T-cell (primary cell): ENCODE measurements at regions not wholly inside any gene's neighbourhood (a gene's known extent, or its start where the extent isn't known, plus 50 kb on each side); places are given as distances from the start of the nearest gene placed in this dataset.

ENCODE experiments used
- ATAC-seq, 4 experiments: fragments of 200-7000 bp in 3 of 4; fragments of 150-1000 bp in 1 of 4; cut with Tn5 transposase; replicated peaks in 1 of 4; 1 replicate in 3 of 4; 2 replicates in 1 of 4; pipeline ENCODE4 v1.10.0; 2021; ENCODE audit warnings: moderate library complexity in 3 of 4, mild to moderate bottlenecking in 2 of 4, moderate number of reproducible peaks in 1 of 4
- CTCF ChIA-PET, 2 donors: fragments of 300-600 bp; sonication (Branson Sonifier 250); formaldehyde crosslinking; loops; one replicate each; lab custom pipeline; 2022; ENCODE audit warnings: antibody characterized with exemption in 2 of 2; lab: Charles Lee
- POLR2A ChIA-PET, 2 donors: fragments of 300-600 bp; sonication (Branson Sonifier 250); formaldehyde crosslinking; loops; one replicate each; lab custom pipeline; 2022; ENCODE audit warnings: antibody characterized with exemption in 2 of 2; lab: Charles Lee
- DNase-seq, 35 experiments: peaks; one replicate each; pipeline versions ENCODE4 v3.0.0 to v3.0.0-alpha.2; 2013 to 2023
- H3K27ac ChIP-seq: one replicate; pipeline ENCODE4 v1.5.1; 2013; ENCODE audit warnings: low read length
- H3K27me3 ChIP-seq, 2 experiments: replicated peaks in 1 of 2; 1 replicate in 1 of 2; 2 replicates in 1 of 2; pipeline versions ENCODE4 v1.6.1 to v1.7.0; 2013; ENCODE audit warnings: low read length in 1 of 2, mixed read lengths in 1 of 2; ENCODE audit not compliant: control insufficient read depth in 2 of 2, insufficient read depth in 2 of 2; ENCODE audit errors: extremely low read depth in 1 of 2
- H3K36me3 ChIP-seq, 2 donors: 1 replicate in 1 of 2; 2 replicates in 1 of 2; pipeline versions ENCODE4 v1.6.1 to v1.7.0; 2013; ENCODE audit warnings: low read length in 1 of 2; ENCODE audit not compliant: control insufficient read depth in 2 of 2, insufficient read depth in 1 of 2; ENCODE audit errors: extremely low read depth in 1 of 2
- H3K4me1 ChIP-seq, 2 experiments: 1 replicate in 1 of 2; 2 replicates in 1 of 2; pipeline versions ENCODE4 v1.6.1 to v1.7.0; 2013; ENCODE audit warnings: low read length in 2 of 2, mixed read lengths in 1 of 2; ENCODE audit not compliant: insufficient read depth in 2 of 2, control insufficient read depth in 1 of 2; ENCODE audit errors: extremely low read depth in 1 of 2
- H3K4me3 ChIP-seq, 2 donors: 1 replicate in 1 of 2; 2 replicates in 1 of 2; pipeline versions ENCODE4 v1.5.1 to v1.7.0; 2013; ENCODE audit warnings: mild to moderate bottlenecking in 2 of 2, low read length in 1 of 2, moderate library complexity in 1 of 2; ENCODE audit not compliant: control insufficient read depth in 1 of 2; ENCODE audit errors: extremely low read depth in 1 of 2
- H3K9me3 ChIP-seq: 2 replicates; pipeline ENCODE4 v1.7.0; 2013
- H3K27ac Mint-ChIP-seq, 2 donors: one replicate each; pipeline ENCODE4 v1.8.0; 2020 to 2021; ENCODE audit warnings: mild to moderate bottlenecking in 2 of 2, mixed read lengths in 2 of 2
- H3K27me3 Mint-ChIP-seq, 2 donors: one replicate each; pipeline ENCODE4 v1.8.0; 2021 to 2022; ENCODE audit warnings: mixed read lengths in 2 of 2
- H3K36me3 Mint-ChIP-seq: one replicate; pipeline ENCODE4 v1.8.0; 2021; ENCODE audit warnings: mixed read lengths
- H3K4me1 Mint-ChIP-seq, 3 donors: one replicate each; pipeline ENCODE4 v1.8.0; 2020 to 2022; ENCODE audit warnings: mixed read lengths in 3 of 3, mild to moderate bottlenecking in 1 of 3
- H3K4me3 Mint-ChIP-seq, 3 donors: one replicate each; pipeline ENCODE4 v1.8.0; 2020 to 2022; ENCODE audit warnings: mild to moderate bottlenecking in 3 of 3, mixed read lengths in 3 of 3, moderate library complexity in 3 of 3
- H3K9me3 Mint-ChIP-seq, 3 donors: one replicate each; pipeline ENCODE4 v1.8.0; 2020 to 2022; ENCODE audit warnings: mixed read lengths in 3 of 3
- WGBS: methylation state at CpG from one replicate; pipeline ENCODE4 v1.1.5; 2013; ENCODE audit warnings: missing lambda C conversion rate; ENCODE audit not compliant: insufficient coverage; 5-methylcytosine and 5-hydroxymethylcytosine counted together

DNA sequence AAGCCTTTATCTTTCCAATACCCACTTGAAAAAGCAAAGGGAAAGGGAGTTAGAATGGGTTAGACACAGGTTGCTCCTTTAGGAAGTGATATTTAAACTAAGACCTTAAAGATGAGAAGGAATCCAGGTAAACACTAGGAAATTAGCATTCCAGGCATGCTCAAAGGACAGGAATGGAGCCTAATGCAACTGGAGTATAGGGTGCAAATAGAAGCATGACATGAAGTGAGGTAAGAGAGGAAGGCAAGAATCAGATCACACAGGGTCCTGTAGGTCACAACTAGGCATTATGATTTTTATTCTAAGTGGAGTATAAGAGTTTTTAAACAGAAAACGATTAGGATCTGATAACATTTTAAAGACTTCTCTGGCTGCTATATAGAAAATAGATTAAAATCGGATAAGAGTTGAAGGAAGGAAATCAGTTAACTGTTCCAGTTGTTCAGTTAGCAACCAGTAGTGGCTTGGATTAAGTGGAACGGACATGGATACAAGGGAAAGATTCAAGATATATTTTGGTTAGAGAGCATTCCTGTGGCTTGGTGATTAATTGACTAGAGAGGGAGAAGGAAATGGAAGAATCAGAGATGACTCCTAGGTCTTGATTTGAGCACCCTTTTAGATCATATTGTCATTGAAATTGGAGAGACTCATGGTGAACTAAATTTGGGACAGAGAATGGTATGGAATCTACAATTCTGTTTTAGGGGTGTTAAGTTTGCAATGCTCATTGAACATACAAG, 95.9 kb downstream of the FBXO4 start:
- no peaks in the 10 kb centered on the region for H3K4me1 ChIP-seq
- no peak overlapping the region for H3K4me3 ChIP-seq
- H3K9me3 ChIP-seq: no peaks in the 10 kb centered on the region
- Mint-ChIP-seq H3K27me3 (peaks cover 18% of the 10 kb centered on the region in 2 donors), H3K4me3 (no peak overlapping the region), H3K36me3 (no peaks in the 10 kb centered on the region), H3K9me3 (peaks cover 0 to 9% (median 0%) of the 10 kb centered on the region in 3 donors), H3K4me1 (no peaks in the 10 kb centered on the region), H3K27ac (no peak overlapping the region)
- H3K27me3 ChIP-seq: no peaks in the 10 kb centered on the region
- ATAC-seq (no peak), DNase-seq (no peak)
- no peaks in the 10 kb centered on the region for H3K36me3 ChIP-seq
- CTCF ChIA-PET: no interaction called here
- no peak overlapping the region for H3K27ac ChIP-seq
- POLR2A ChIA-PET: no interaction called here
- WGBS: 64% methylated on average over 3 of the region's 3 CpGs

GRCh38 chr5:42021923-42022322, 96.8 kb downstream of the FBXO4 start:
- Mint-ChIP-seq H3K9me3 (peaks cover 0 to 9% (median 0%) of the 10 kb centered on the region in 3 donors), H3K27ac (no peak overlapping the region), H3K4me1 (no peaks in the 10 kb centered on the region), H3K27me3 (peaks cover 21% of the 10 kb centered on the region in 2 donors), H3K4me3 (no peak overlapping the region), H3K36me3 (no peaks in the 10 kb centered on the region)
- no peak for DNase-seq
- ChIA-PET POLR2A (no interaction called here), CTCF (no interaction called here)
- WGBS: no CpG with 5 or more reads among the region's 2 CpGs
- H3K27me3 ChIP-seq: no peaks in the 10 kb centered on the region
- no peaks in the 10 kb centered on the region for H3K36me3 ChIP-seq
- no peaks in the 10 kb centered on the region for H3K4me1 ChIP-seq
- no peak for ATAC-seq
- no peak overlapping the region for H3K27ac ChIP-seq
- H3K4me3 ChIP-seq: no peak overlapping the region
- H3K9me3 ChIP-seq: no peaks in the 10 kb centered on the region

GRCh38 chr5:42022383-42022972, 97.4 kb downstream of the FBXO4 start:
- H3K27ac ChIP-seq: no peak overlapping the region
- H3K36me3 ChIP-seq: no peaks in the 10 kb centered on the region
- no peaks in the 10 kb centered on the region for H3K36me3 Mint-ChIP-seq
- H3K4me3 ChIP-seq: no peak overlapping the region
- H3K9me3 ChIP-seq: no peaks in the 10 kb centered on the region
- ATAC-seq: no peak
- H3K4me1 Mint-ChIP-seq: no peaks in the 10 kb centered on the region
- H3K27me3 Mint-ChIP-seq: peaks cover 19% of the 10 kb centered on the region in 2 donors
- DNase-seq: no peak
- WGBS: 0% methylated on average over 1 of the region's 2 CpGs
- peaks cover 0 to 9% (median 0%) of the 10 kb centered on the region in 3 donors for H3K9me3 Mint-ChIP-seq
- ChIA-PET CTCF (no interaction called here), POLR2A (no interaction called here)
- H3K4me1 ChIP-seq: no peaks in the 10 kb centered on the region
- no peaks in the 10 kb centered on the region for H3K27me3 ChIP-seq
- H3K27ac Mint-ChIP-seq: no peak overlapping the region
- no peak overlapping the region for H3K4me3 Mint-ChIP-seq

DNA sequence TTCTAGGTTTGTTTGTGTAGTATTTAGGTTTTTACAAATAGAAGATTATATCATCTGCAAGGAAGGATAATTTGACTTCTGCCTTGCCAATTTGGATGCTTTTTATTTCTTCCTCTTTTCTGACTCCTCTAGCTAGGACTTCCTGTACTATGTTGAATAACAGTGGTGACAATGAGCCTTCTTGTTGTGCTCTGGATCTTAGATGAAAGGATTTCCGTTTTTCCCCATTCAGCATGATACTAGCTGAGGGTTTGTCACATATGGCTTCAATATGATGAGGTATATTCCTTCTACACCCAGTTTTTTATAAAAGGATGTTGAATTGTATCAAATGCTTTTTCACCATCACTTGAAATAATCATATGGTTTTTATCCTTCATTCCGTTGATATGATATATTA, 101.4 kb downstream of the FBXO4 start:
- Mint-ChIP-seq H3K36me3 (no peaks in the 10 kb centered on the region), H3K4me1 (no peaks in the 10 kb centered on the region), H3K9me3 (peaks cover 0 to 9% (median 0%) of the 10 kb centered on the region in 3 donors), H3K4me3 (no peak overlapping the region), H3K27ac (no peak overlapping the region), H3K27me3 (peaks cover 17 to 27% of the 10 kb centered on the region in 2 donors)
- Histone ChIP-seq H3K36me3 (no peaks in the 10 kb centered on the region), H3K9me3 (no peaks in the 10 kb centered on the region), H3K27me3 (no peaks in the 10 kb centered on the region), H3K27ac (no peak overlapping the region), H3K4me3 (no peak overlapping the region), H3K4me1 (no peaks in the 10 kb centered on the region)
- no peak for DNase-seq
- ChIA-PET POLR2A (interaction anchor here in 1 of 2 donors (0.7 kb wide), 1 partner anchor 155 kb away, joined by 3 read pairs; no protein-coding TSS in a partner anchor), CTCF (no interaction called here)
- WGBS: no CpG with 5 or more reads among the region's 2 CpGs
- ATAC-seq: no peak

- WGBS: 63% methylated on average over 1 of the region's 1 CpG
- ATAC-seq (no peak), DNase-seq (no peak)
- no peak overlapping the region for H3K27ac ChIP-seq
- H3K27me3 Mint-ChIP-seq: peaks cover 25 to 37% of the 10 kb centered on the region in 2 donors
- H3K9me3 Mint-ChIP-seq: peaks cover 0 to 2% (median 0%) of the 10 kb centered on the region in 3 donors
- no peaks in the 10 kb centered on the region for H3K36me3 Mint-ChIP-seq
- peaks cover 0 to 4% of the 10 kb centered on the region in 2 experiments for H3K27me3 ChIP-seq
- H3K27ac Mint-ChIP-seq: no peak overlapping the region
- no peaks in the 10 kb centered on the region for H3K9me3 ChIP-seq
- CTCF ChIA-PET: no interaction called here
- H3K4me3 ChIP-seq: no peak overlapping the region
- POLR2A ChIA-PET: no interaction called here
- no peaks in the 10 kb centered on the region for H3K36me3 ChIP-seq
- H3K4me3 Mint-ChIP-seq: no peak overlapping the region
- H3K4me1 Mint-ChIP-seq: no peaks in the 10 kb centered on the region
- H3K4me1 ChIP-seq: no peaks in the 10 kb centered on the region
These were observed 107.1 kb downstream of the FBXO4 start for GRCh38 chr5:42032137-42032536.

DNA sequence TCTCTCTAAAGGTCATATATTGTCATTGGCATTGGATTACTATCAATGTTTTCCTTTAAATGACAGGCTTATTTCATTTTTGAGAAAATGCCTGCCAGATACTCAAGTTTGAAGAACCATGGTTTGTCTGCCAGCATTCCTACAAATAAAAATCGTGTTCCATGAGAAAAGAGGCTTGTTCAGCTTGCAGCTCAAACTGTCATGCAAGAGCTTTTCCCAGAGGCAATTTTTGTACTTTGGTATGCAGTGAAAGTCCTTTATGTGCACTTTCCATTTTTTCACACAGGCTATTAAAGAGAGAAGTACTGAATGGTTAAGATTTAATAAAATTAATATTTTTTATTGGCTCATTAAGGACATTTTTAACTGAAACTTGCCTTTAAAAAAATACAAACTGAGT, 110.4 kb downstream of the FBXO4 start:
- Mint-ChIP-seq H3K4me3 (no peak overlapping the region), H3K36me3 (no peaks in the 10 kb centered on the region), H3K4me1 (no peaks in the 10 kb centered on the region), H3K9me3 (peaks cover 0 to 2% (median 0%) of the 10 kb centered on the region in 3 donors), H3K27me3 (peaks cover 26 to 41% of the 10 kb centered on the region in 2 donors), H3K27ac (no peak overlapping the region)
- no peak overlapping the region for H3K27ac ChIP-seq
- CTCF ChIA-PET: no interaction called here
- POLR2A ChIA-PET: no interaction called here
- WGBS: 20% methylated on average over 1 of the region's 1 CpG
- H3K27me3 ChIP-seq: peaks cover 0 to 4% of the 10 kb centered on the region in 2 experiments
- ATAC-seq: no peak
- no peak for DNase-seq
- no peak overlapping the region for H3K4me3 ChIP-seq
- no peaks in the 10 kb centered on the region for H3K9me3 ChIP-seq
- no peaks in the 10 kb centered on the region for H3K4me1 ChIP-seq
- no peaks in the 10 kb centered on the region for H3K36me3 ChIP-seq
